Gastroesophageal sphincter (tissue), 3 donors: ENCODE measurements at regions not wholly inside any gene's neighbourhood (a gene's known extent, or its start where the extent isn't known, plus 50 kb on each side); places are given as distances from the start of the nearest gene placed in this dataset.

Experiments
- EP300 ChIP-seq: sonication (generic); formaldehyde crosslinking; IDR thresholded peaks from one replicate; pipeline ENCODE4 v1.6.1; 2017; ENCODE audit warnings: antibody characterized with exemption, mild to moderate bottlenecking
- TF ChIP-seq, protein P1 (sequence below), 4 experiments: fragments of 200-600 bp in 2 of 4; fragments of 450-650 bp in 2 of 4; sonication (generic) in 1 of 4; IDR thresholded peaks; one replicate each; pipeline ENCODE4 v1.5.1; 2017 to 2019; ENCODE audit warnings: antibody characterized with exemption in 4 of 4, mild to moderate bottlenecking in 2 of 4, moderate library complexity in 2 of 4

- TF ChIP-seq, protein P1, sequence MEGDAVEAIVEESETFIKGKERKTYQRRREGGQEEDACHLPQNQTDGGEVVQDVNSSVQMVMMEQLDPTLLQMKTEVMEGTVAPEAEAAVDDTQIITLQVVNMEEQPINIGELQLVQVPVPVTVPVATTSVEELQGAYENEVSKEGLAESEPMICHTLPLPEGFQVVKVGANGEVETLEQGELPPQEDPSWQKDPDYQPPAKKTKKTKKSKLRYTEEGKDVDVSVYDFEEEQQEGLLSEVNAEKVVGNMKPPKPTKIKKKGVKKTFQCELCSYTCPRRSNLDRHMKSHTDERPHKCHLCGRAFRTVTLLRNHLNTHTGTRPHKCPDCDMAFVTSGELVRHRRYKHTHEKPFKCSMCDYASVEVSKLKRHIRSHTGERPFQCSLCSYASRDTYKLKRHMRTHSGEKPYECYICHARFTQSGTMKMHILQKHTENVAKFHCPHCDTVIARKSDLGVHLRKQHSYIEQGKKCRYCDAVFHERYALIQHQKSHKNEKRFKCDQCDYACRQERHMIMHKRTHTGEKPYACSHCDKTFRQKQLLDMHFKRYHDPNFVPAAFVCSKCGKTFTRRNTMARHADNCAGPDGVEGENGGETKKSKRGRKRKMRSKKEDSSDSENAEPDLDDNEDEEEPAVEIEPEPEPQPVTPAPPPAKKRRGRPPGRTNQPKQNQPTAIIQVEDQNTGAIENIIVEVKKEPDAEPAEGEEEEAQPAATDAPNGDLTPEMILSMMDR (IDR thresholded peaks at IDR 0.05): no peak
- TF ChIP-seq EP300: no peak
Measured at GRCh38 chr11:119573858-119574257, 150.9 kb upstream of the THY1 start.
